ENCODE measurements at regions not wholly inside any gene's neighbourhood (a gene's known extent, or its start where the extent isn't known, plus 50 kb on each side); places are given as distances from the start of the nearest gene placed in this dataset.

DNA sequence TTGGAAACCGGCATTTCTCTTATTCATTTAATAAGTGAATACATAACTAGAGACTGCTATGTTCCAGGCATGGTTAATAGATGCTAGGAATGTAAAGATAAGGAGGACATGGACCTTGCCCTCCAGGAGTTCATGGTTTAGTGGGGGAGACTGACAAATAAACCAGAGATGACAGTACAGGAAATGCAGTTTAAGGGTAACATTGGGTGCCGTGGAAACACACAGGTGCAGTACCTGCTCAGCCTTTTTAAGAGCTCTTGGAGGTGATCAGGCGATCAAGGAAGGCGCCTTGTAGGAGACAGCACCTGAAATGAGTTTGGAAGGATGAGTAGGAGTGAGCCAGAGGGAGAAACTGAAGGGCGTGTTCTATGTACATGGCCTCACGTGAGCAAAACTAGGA lies 145.8 kb downstream of the AASDH start:
- no peak for DNase-seq (ENCODE audit: low read depth, low spot score)

DNA sequence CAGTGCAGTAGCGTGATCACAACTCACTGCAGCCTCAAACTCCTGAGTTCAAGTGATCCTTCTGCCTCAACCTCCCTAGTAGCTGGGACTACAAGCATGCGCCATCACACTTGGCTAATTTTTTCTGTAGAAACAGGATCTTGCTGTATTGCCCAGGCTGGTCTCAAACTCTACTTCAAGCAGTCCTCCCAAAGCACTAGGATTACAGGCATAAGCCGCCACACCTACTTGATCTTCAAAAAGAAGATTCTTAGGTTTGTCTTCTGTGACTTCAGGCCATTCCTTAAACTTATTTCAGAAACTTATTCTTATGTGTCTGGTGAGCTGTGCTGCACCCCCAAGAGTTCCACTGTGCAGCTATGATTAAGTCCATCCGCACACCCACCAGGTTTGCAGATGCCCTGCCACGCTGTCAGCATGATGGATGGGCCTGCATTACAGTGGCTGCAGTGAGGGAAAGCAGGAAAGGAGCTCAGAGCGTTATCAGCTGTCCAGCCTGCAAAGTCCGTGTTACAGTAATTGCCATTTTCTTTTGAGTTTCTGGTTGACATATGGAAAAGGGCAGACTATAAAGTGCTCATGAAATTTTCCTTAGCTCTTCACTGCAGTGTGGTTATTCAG lies 146.6 kb downstream of the AASDH start:
- peak; percentile 69 for DNase-seq (ENCODE audit: low read depth, low spot score)

DNA sequence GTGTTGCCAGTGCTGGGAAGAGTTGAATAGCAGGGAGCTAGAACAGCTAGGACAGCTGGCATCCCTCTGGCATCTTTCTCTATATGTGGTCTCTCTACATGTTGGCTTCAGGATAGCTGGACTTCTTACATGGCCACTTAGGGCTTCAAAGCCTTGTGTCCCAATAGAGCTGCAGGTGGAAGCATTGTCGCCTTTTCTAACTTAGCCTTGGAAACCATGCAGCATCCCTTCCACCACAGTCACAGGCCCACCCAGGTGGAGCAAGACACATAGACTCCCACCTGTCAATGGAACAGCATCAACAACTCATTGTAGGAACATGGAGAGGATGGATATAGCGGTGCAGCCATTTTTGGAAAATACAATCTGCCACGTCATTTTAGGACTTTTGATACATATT lies 149.0 kb downstream of the AASDH start:
- DNase-seq (ENCODE audit: low read depth, low spot score): no peak

DNA sequence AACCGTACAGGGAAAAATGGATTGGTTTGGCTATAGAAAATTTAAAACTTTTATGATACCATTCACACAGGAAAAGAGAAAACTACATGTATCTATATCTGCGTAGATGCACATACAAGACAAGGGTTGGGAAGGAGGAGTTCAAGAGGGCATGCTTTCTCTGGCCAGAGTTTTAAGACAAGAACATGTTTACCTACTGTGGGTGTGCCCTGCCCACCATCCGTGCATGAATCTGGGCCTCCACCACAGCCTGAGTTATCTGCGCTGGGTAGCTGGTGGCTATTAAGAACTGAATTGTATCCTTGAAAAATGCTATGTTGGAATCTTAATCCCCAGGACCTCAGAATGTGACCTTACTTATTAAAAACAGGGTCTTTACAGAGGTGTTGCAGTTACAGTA lies 151.6 kb downstream of the AASDH start:
- DNase-seq (ENCODE audit: low read depth, low spot score): no peak

DNA sequence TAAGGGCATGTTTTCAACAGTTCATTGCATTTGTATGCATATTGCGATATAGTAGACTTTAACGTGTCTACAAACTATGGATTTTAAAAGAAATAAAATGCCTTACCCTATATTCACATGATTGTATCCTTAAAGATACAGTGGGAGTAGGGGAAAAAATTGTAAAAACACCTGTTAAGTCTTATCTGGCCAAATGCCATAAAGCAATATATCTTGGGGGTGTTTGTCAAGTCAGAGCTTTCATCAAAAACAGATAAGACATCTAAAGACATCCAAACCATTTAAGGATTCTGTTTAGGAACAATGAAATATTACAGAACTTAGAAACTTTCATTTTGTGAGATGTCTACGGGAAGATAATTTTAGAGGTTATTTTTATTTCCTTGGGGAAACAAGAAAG lies 152.3 kb downstream of the AASDH start:
- no peak for DNase-seq (ENCODE audit: low read depth, low spot score)

DNA sequence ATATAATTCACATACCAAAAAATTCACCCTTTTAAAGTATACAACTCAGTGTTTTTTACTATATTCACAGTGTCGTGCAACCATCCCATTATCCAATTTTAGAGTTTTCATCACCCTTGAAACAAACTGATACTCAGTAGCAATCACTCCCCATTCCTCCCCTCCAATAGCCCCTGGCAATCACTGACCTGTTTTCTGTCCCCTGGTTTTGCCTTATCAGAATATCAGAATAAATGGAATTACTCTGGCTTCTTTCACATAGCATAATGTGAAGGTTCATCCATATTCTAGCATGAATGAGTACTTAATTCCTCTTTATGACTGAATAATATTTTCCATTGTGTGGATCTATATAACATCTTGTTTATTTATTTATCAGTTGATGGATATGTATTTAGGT lies 153.2 kb downstream of the AASDH start:
- DNase-seq (ENCODE audit: low read depth, low spot score): no peak

DNA sequence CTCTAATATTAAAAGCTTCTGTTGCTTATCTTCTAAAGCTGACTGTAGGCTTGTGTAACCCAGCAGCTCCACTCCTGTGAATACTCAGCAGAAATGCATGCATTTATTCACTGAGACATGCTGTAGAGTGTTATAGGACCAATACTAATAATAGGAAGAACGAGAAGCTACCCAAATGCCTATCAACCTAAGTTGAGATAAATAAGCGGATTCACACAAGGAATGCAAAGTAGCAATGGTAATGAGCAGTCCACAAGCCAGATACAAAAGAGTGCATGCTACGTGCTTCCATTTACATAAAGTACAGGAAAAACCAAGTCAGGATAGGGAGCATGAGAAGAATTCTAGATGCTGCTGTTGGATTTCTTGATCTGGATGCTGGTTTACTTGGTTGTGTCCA lies 155.9 kb downstream of the AASDH start:
- DNase-seq (ENCODE audit: low read depth, low spot score): no peak

DNA sequence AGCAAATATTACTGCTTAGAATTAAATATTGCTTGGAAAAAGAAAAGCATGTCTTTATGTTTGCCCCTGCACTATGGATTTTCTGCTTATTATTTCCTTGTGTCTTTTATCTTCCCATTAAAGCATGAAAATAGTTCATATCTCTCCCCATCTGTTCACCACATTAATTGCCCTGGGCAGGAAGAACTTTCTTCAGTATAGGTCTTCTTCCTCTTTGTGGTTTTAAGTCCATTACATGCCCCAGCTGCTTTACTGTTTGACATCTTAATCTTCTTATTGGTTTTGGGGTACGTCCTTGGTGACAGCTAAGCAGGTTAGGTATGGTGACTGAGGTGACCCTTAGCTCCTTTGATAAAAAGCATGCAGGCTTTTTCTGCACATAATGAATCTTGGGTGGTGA lies 157.3 kb downstream of the AASDH start:
- no peak for DNase-seq (ENCODE audit: low read depth, low spot score)

DNA sequence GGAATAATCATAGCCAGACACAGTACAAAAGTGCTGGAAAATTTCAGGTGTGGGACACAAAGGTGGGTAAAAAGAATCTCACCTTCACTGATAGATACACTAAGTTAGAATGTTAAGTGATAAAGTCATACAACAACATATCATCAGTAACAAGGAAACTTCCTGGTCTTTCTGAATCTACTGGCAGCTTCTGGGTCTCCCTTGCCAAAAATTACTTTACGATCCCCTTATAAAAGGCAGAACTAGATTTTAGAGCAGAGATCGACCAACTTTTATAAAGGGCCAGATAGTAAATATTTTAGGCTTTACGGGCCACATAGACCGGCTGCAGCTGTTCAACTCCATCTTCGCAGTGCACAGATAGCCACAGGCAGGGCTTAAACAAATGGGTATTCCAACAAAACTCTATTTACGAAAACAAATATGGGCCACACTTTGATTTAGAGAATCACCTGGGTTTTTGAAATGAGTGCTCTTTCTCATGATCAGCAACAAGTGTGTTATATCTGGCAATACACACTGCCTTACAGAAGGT lies 159.9 kb downstream of the AASDH start:
- DNase-seq (ENCODE audit: low read depth, low spot score): no peak

DNA sequence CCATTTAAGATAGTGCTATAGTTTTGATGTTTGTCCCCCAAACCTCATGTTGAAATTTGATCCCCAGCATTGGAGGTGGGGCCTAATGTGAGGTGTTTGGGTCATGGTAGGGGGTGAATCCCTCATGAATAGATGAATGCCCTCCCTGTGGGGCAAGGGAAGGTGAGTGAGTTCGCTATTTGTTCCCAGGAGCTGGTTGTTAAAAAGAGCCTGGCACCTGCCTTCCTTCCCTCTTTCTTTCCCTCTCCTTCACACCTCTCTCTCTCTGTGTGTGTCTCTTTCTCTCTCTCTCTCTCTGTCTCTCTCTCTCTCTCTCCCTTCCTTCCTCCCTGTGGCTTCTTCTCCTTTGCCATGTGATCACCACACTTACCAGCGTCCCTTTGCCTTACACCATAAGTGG lies 160.7 kb downstream of the AASDH start:
- no peak for DNase-seq (ENCODE audit: low read depth, low spot score)

DNA sequence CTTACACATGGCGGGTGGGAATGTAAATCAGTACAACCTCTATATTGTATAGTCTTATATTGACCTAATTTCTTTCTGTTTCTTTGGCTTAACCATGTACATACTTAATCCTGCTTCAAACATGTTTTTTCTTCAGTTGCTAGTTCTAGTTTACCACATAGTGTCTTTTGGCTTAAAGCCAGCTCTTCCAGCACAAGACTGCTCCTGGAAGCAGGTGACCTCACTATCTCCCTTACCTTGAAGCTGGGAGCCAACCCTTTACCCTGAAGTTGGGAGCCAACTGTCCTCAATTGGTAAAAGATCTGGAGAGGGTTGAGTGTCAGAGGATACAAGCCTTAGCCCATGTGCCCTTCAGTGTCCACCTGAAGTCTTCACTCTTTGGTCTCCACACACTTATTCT lies 162.7 kb downstream of the AASDH start:
- no peak for DNase-seq (ENCODE audit: low read depth, low spot score)

DNA sequence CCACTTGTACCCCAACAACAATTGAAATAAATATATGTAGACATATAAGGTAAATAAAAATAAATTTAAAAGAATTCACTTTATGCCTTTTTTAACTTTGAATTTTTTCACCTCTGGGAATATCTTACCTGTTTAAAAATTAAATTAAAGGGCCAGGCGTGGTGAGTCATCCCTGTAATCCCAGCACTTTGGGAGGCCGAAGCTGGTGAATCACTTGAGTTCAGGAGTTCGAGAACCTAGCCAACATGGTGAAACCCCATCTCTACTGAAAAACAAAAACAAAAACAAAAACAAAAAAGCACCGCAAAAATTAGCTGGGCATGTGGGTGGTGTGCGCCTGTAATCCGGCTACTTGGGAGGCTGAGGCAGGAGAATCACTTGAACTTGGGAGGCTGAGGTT lies 164.8 kb downstream of the AASDH start:
- DNase-seq (ENCODE audit: low read depth, low spot score): no peak

DNA sequence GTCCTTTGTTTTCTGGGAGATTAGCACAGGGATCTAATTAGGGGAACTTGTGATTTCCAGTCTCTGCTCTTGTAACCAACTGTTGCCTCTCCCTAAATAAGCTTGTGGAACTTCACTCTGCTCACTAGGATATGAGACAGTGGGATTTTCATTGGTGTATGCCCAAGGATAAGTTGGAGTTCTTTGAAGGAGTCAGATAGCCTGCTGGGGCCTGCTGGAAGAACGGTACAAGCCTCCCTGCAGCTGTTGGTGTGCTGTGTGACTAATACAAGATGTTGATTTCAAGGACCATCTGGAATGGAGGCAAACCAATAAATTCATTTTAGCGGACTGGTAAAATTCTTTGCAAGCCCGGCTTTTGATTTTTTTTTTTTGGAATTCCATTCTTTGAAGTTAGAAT lies 167.0 kb downstream of the AASDH start:
- DNase-seq (ENCODE audit: low read depth, low spot score): peak; percentile 27

DNA sequence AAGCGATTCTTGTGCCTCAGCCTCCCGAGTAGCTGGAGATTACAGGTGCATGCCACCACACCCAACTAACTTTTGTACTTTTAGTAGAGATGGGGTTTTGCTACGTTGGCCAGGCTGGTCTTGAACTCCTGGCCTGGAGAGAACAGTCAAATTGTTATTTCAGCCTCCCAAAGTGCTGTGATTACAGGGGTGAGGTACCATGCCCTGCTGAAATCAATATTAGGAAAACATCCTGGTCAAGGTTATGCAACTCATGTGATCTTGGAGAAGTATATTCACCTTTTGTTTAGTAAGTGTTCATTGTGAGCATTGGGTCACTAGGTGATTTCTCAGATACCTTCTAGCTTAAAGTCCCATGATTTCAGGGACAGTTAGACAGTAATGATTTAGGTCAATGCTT lies 167.8 kb downstream of the AASDH start:
- DNase-seq (ENCODE audit: low read depth, low spot score): no peak

DNA sequence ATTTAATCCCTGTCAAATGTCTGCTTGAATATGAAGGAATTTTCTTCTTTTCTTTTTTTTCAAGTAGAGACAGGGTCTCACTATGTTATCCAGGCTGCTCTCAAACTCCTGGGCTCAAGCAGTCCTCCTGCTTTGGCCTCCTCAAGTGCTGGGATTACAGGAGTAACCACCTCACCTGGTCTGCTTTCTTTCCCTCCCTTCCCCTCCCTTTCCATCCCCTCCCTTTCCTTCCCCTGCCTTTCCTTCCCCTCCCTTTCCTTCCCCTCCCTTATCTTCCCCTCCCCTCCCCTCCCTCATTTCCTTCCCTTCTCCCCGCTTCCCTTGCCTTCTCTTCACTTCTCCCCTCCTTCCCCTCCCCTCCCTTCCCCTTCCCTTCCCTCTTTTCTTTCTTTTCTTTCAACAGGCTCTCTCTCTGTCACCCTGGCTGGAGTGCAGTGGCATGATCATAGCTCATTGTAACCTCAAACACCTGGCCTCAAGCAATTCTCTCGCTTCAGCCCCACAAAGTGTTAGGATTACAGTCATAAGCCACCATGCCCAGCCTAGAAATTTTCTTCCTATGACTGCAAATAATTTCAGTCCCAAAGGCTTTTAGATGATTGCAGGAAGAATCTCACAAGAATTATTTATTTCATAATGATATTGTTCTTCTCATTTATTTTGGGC lies 168.9 kb downstream of the AASDH start:
- no peak for DNase-seq (ENCODE audit: low read depth, low spot score)

DNA sequence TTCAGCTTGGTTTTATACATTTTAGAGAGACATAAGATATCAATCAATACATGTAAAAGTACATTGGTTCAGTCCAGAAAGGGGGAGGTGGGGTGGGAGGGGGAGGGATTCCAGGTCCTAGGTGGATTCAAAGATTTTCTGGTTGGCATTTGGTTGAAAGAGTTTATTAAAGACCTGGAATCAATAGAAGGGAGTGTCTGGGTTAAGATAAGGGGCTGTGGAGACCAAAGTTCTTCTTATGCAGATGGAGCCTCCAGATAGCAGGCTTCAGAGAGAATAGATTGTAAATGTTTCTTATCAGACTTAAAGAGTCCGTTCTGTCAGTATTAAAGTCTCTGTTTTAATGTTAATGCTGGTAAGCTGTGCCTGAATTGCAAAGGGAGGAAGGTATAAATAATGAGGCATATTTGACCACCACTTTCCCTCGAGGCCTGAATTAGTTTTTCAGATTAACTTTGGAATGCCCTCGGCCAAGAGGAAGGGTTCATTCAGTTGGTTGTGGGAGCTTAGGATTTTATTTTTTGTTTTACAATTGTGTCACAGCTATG lies 169.9 kb downstream of the AASDH start:
- DNase-seq (ENCODE audit: low read depth, low spot score): no peak

DNA sequence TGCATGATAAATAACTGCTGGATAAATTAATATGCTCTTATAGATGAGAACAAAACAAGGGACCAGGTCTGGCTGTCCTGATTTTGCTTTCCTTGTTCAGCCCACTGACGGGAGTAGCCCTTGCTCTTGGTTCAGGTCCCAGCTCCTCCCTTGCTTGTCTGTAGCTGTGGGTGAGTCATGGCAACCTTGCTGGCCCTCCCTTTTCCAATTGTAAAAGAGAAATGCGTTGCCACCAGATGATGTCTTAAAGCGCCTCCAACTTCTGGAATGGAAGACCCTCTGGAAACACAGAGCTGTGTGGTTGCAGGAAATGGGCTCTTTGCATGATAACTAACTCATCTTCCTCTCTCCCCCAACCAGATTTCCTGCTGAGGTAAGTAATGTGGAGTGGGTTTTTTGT lies 171.4 kb downstream of the AASDH start:
- DNase-seq (ENCODE audit: low read depth, low spot score): peak; percentile 79

DNA sequence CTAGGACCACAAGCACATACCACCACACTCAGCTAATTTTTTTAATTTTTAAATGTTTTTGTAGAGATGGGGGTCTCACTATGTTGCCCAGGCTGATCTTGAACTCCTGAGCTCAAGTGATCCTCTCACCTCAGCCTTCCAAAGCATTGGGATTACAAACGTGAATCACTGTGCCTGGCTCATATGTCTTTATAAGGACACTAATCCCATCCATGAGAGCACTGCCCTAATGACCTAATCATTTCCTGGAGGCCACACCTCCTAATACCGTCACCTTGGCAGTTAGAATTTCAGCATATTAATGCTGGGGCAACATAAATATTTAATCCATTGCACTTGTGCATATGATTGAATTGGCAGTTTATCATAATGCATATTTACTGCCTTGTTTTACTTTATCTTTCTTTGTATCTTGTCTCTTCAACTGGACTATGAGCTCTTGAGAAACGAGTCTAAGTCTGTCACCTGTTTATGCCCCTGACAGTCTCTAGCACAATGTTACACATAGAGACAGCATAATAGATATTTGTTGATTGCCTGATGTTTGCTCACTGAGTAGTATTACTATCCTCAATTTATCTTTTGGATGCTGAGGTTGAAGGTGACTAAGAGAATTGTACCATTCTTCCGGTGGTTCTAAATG lies 172.0 kb downstream of the AASDH start:
- DNase-seq (ENCODE audit: low read depth, low spot score): no peak

DNA sequence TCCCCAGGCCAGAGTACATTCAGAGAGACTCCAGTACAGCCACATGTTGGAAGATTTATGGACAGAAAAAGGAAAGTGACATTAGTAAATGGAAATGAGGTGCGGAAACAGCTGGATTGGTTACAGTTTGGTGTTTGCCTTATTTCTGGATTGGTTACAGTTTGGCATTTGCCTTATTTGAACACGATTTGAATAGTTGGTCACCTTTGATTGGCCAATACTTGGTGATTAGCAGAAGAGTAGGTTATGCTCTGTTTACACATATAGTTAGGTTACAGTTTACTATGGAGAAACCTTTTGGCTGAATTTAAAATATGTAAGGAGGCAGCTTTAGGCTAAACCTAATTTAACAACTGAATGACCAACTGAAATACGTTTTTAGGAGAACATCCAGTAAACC lies 173.7 kb downstream of the AASDH start:
- no peak for DNase-seq (ENCODE audit: low read depth, low spot score)

DNA sequence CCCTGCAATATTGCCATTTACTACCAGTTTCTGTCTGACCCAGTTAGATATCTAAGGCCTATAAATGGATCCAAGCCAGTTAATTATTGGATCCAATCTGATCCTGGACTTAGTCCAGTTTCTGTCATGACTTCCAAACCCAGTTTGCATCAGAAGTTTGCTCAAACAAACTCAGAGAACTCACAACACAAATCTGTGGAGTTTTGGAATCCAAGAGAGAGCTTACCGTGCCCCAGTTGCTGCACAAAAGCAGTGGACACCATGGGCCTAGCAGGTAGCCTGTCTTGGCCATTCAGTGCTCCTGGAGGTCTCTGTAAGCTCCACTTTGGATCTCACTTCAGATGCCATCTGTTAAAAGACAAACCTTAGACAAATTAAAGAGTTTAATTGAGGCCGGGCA lies 174.5 kb downstream of the AASDH start:
- DNase-seq (ENCODE audit: low read depth, low spot score): no peak

DNA sequence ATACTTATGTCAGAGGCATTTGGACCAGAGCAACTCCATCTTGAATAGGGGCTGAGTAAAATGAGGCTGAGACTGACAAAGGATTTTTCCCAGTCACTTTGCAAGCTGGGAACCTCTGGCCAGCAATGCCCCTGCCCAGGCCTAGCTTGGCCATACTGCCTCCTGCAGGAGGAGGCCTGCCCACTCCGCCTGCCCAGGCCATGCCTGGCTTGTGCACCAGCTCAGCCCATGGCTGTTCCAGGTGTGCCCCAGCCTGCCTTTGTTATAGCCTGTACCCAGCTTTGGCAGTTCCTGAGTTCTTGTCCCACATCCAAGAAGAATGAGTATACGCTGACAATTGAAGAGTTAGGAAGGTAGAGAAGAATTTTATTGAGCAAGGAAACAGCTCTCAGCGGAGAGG lies 176.1 kb downstream of the AASDH start:
- DNase-seq (ENCODE audit: low read depth, low spot score): no peak

DNA sequence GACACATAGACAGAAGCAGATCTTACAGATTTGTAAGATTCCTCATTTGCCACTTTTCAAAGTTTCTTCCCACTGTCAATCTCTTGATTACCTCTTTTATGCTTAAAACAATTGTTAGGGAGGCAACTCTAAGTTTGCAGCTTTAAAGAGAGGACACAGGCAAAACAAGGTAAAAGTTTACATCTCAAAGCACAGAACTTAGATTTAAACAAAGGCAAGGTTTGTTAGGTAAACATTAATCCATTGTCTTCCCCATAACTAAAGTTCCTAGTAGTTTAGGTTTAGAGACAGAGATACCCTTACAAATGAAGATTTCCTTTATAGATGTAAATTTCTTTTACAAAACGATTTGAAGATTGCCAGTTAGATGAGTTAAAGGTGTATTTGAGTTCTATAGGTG lies 176.9 kb downstream of the AASDH start:
- DNase-seq (ENCODE audit: low read depth, low spot score): no peak

DNA sequence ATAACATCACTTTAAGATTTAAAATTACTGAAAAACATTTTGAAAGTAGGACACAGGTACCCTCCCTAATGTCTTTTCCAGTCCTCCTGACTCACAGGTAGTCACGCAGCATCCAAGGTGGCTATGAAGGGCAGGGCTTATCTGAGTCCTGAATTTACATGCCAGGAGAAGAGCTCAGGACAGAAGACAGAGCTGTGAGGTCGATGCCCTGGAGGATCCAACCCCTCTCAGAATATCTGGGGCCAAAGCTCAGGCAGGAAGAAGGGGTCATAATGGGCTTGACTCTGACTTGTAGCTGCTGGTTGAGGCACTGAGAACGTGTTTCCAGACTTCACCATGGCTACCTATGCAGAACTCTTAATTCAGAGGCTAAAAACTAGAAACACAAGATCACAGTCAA lies 177.5 kb downstream of the AASDH start:
- DNase-seq (ENCODE audit: low read depth, low spot score): no peak

All from astrocyte of the hippocampus (primary cell).